Activated naive CD4-positive, alpha-beta T cell treated with anti-CD3 and anti-CD28 coated beads, Interleukin-2, amount 50 U/mL, for 24 hours (primary cell): ENCODE measurements at regions not wholly inside any gene's neighbourhood (a gene's known extent, or its start where the extent isn't known, plus 50 kb on each side); places are given as distances from the start of the nearest gene placed in this dataset.

Experiments
- H3K27ac Mint-ChIP-seq: one replicate; pipeline ENCODE4 v1.8.0; 2021; ENCODE audit warnings: mild to moderate bottlenecking, mixed read lengths
- H3K27me3 Mint-ChIP-seq: one replicate; pipeline ENCODE4 v1.8.0; 2021; ENCODE audit warnings: mixed read lengths
- H3K36me3 Mint-ChIP-seq: one replicate; pipeline ENCODE4 v1.8.0; 2021; ENCODE audit warnings: mixed read lengths
- H3K4me1 Mint-ChIP-seq: one replicate; pipeline ENCODE4 v1.8.0; 2021; ENCODE audit warnings: mixed read lengths
- H3K4me3 Mint-ChIP-seq: one replicate; pipeline ENCODE4 v1.8.0; 2021; ENCODE audit warnings: mild to moderate bottlenecking, mixed read lengths
- H3K9me3 Mint-ChIP-seq: one replicate; pipeline ENCODE4 v1.8.0; 2021; ENCODE audit warnings: mixed read lengths

GRCh38 chr3:56914646-56915045 is 112.9 kb upstream of the ARHGEF3 start:
- Mint-ChIP-seq H3K4me1 (peaks cover 88% of the 10 kb centered on the region), H3K27me3 (no peaks in the 10 kb centered on the region), H3K27ac (peak overlapping the region; percentile 92), H3K4me3 (peak overlapping the region; percentile 97), H3K9me3 (no peaks in the 10 kb centered on the region), H3K36me3 (peaks cover 2% of the 10 kb centered on the region)

- no peaks in the 10 kb centered on the region for H3K9me3 Mint-ChIP-seq
- H3K4me1 Mint-ChIP-seq: peaks cover 82% of the 10 kb centered on the region
- H3K4me3 Mint-ChIP-seq: no peak overlapping the region
- no peaks in the 10 kb centered on the region for H3K27me3 Mint-ChIP-seq
- peaks cover 6% of the 10 kb centered on the region for H3K36me3 Mint-ChIP-seq
- H3K27ac Mint-ChIP-seq: no peak overlapping the region
Observed at GRCh38 chr3:56911363-56911762, 109.6 kb upstream of the ARHGEF3 start.

DNA sequence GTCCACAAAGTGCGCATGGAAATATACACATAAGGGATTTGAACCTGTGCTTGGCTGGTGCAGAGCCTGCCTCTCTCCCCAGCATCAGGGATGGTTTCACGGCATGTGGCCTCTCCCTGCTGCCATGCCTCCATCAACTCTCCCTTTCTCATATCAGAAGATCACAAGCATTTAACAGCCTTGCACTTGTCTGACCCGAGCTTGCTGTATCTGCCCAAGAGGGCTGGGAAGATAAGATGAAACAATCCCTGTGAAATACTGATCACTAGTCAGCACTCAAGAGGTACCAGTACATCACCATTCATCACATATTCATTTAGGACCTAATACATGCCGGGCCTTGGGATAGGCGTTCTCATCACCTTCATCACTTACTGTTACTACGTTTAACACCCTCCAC is 107.6 kb upstream of the ARHGEF3 start:
- H3K27me3 Mint-ChIP-seq: no peaks in the 10 kb centered on the region
- H3K4me1 Mint-ChIP-seq: peaks cover 76% of the 10 kb centered on the region
- H3K4me3 Mint-ChIP-seq: no peak overlapping the region
- no peaks in the 10 kb centered on the region for H3K9me3 Mint-ChIP-seq
- H3K27ac Mint-ChIP-seq: no peak overlapping the region
- H3K36me3 Mint-ChIP-seq: peaks cover 8% of the 10 kb centered on the region

- Mint-ChIP-seq H3K27ac (peak overlapping the region; percentile 63), H3K27me3 (no peaks in the 10 kb centered on the region), H3K4me3 (no peak overlapping the region), H3K4me1 (peaks cover 70% of the 10 kb centered on the region), H3K9me3 (no peaks in the 10 kb centered on the region), H3K36me3 (peaks cover 8% of the 10 kb centered on the region)
Observed at GRCh38 chr3:56908004-56908403, 106.3 kb upstream of the ARHGEF3 start.

DNA sequence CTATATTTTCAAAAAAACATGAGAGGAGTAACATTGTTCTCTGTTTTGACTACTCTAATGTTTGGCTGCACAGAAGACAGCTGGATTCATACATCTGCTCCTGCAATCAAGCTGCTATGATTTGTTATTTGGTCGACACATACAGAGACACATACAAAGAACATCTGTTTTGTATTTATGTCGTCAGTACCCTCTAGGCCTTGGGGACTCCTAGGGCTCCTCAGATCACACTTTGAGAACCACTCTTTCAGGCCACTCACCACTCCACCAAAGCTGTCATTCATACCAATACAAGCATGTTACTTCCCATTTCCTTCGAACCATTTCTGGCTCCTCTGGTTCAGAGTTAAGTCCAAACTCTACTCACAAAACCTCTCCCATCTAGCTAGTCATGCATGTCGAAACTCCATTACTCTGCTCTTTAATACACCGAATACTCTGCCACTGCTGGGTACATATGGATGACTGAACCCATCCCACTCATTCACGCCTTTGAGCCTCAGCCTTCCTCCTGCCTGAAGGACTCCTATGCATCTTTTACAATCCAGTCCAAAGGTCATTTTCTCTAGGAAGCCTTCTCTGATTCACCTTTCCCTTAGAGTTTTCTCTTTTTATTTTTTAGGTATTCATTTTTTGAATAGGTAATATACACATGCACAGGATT is 102.9 kb upstream of the ARHGEF3 start:
- H3K4me1 Mint-ChIP-seq: peaks cover 77% of the 10 kb centered on the region
- no peaks in the 10 kb centered on the region for H3K9me3 Mint-ChIP-seq
- H3K36me3 Mint-ChIP-seq: peaks cover 7% of the 10 kb centered on the region
- H3K27me3 Mint-ChIP-seq: no peaks in the 10 kb centered on the region
- H3K27ac Mint-ChIP-seq: peak overlapping the region; percentile 87
- H3K4me3 Mint-ChIP-seq: peak overlapping the region; percentile 20

DNA sequence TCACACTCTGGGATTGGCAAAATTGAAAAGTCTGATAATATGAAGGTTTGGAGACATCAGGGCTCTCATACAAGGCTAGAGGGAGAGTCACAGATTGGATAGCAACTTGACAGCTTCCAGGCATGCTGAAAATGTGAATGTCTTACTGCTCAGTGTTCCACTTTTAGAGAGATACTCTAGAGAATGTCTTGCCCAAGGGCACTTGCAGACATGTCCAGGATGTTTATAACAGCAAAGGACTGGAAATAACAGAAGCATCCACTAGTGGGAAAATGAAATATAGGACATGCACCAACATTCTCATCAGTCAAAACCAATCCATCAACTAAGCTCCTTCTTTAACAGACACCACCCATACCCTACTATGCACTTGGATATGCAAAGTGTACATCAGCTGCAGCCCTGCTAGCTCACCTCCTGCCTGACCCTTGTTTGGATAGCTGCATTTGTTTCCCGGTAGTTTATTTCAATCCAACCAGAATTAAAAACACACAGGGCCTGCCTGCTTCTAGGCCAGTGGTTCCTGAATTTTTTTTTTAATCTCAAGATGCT is 101.6 kb upstream of the ARHGEF3 start:
- H3K9me3 Mint-ChIP-seq: no peaks in the 10 kb centered on the region
- H3K27ac Mint-ChIP-seq: no peak overlapping the region
- H3K36me3 Mint-ChIP-seq: peaks cover 5% of the 10 kb centered on the region
- H3K4me1 Mint-ChIP-seq: peaks cover 75% of the 10 kb centered on the region
- no peaks in the 10 kb centered on the region for H3K27me3 Mint-ChIP-seq
- H3K4me3 Mint-ChIP-seq: no peak overlapping the region

DNA sequence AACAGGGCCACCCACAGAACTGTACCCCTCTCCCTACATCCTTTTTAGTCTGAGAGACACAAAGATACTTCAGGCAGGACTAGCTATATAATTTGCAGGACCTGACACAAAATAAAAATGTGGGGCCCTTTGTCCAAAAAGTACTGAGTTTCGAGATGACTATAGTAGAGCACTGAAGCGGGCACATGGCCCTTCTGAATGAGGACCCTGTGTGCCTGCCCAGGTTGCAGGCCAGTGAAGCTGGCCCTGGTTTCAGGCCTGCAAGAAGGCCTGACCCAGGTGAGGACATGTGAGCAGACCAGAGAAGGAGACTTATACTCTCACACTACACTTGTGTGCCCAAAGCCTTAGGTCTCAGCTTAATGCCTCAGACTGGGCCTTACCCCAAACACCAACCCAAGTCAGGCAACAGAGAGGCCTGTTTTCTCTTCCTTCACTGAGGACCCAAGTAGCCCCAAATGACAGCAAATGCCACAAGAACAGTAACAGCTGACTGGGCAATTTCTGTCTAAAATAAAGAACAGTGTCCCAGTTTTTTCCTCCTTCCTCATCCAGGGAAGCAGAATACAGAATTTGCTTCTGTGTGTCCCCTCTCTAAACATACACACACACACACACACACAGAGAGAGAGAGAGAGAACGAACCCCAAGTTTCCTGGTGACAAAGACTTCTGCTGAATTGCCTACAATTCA is 100.9 kb upstream of the ARHGEF3 start:
- peaks cover 69% of the 10 kb centered on the region for H3K4me1 Mint-ChIP-seq
- H3K4me3 Mint-ChIP-seq: no peak overlapping the region
- peaks cover 5% of the 10 kb centered on the region for H3K36me3 Mint-ChIP-seq
- no peaks in the 10 kb centered on the region for H3K9me3 Mint-ChIP-seq
- H3K27ac Mint-ChIP-seq: peak overlapping the region; percentile 52
- no peaks in the 10 kb centered on the region for H3K27me3 Mint-ChIP-seq

GRCh38 chr3:56900801-56901200 is 99.1 kb upstream of the ARHGEF3 start:
- peaks cover 9% of the 10 kb centered on the region for H3K36me3 Mint-ChIP-seq
- H3K9me3 Mint-ChIP-seq: no peaks in the 10 kb centered on the region
- no peaks in the 10 kb centered on the region for H3K27me3 Mint-ChIP-seq
- no peak overlapping the region for H3K27ac Mint-ChIP-seq
- no peak overlapping the region for H3K4me3 Mint-ChIP-seq
- peaks cover 77% of the 10 kb centered on the region for H3K4me1 Mint-ChIP-seq

GRCh38 chr3:56899851-56900250 is 98.1 kb upstream of the ARHGEF3 start:
- Mint-ChIP-seq H3K4me1 (peaks cover 75% of the 10 kb centered on the region), H3K27ac (peak overlapping the region; percentile 30)

DNA sequence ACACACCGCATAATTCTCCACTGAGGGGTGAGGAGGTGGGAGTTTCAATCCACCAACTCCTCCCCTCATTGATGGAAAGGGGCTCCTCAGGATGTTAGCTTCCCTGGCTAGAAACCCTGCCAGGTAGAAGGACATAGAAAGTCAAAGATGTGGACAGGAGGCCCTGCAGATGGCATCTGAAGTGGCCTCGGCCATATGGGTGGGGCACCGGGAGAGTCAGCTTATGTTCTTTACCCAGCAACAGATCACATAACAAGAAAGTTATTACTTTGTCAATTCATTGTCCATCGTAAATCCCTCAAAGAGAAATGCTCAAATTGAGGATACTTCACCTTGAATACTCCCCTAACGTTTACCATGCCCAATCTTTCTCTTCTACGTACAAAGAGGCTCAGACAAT is 97.3 kb upstream of the ARHGEF3 start:
- Mint-ChIP-seq H3K27ac (peak overlapping the region; percentile 62), H3K36me3 (peaks cover 6% of the 10 kb centered on the region), H3K4me3 (no peak overlapping the region), H3K27me3 (no peaks in the 10 kb centered on the region), H3K9me3 (no peaks in the 10 kb centered on the region), H3K4me1 (peaks cover 78% of the 10 kb centered on the region)

More at GRCh38 chr3:56899851-56900250, 98.1 kb upstream of the ARHGEF3 start:
- Mint-ChIP-seq H3K36me3 (peaks cover 6% of the 10 kb centered on the region), H3K27me3 (no peaks in the 10 kb centered on the region), H3K9me3 (no peaks in the 10 kb centered on the region), H3K4me3 (no peak overlapping the region)

- no peak overlapping the region for H3K27ac Mint-ChIP-seq
- no peak overlapping the region for H3K4me3 Mint-ChIP-seq
- H3K36me3 Mint-ChIP-seq: peaks cover 6% of the 10 kb centered on the region
- H3K9me3 Mint-ChIP-seq: no peaks in the 10 kb centered on the region
- peaks cover 78% of the 10 kb centered on the region for H3K4me1 Mint-ChIP-seq
- no peaks in the 10 kb centered on the region for H3K27me3 Mint-ChIP-seq
Observed at GRCh38 chr3:56896357-56896756, 94.6 kb upstream of the ARHGEF3 start.

DNA sequence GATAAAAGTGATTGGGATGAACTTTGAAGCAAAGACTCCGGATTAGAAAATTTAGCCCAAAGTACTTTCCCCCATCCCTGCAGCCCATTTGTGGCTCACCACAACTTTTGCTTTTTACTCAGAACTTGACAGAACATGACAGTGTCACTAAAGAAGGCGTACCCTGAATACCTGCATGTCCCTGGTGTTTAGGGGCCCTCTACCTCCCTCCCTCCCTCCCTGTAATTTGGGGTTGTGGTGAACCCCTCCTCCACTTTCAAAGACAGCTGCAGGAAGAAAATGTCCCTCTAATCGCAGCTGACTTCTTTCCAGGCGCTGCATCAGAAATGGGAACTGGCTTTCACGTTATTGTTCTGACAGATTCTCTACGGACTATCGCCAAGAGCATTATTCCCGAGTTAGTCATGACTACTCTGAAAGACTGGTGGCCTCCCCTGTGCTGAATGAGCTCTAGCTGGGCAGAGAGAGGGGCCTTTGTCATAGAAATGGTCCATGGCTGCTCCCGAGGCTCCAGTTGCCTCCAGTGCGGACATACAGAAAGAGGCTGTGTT is 93.2 kb upstream of the ARHGEF3 start:
- peak overlapping the region; percentile 36 for H3K4me3 Mint-ChIP-seq
- no peaks in the 10 kb centered on the region for H3K27me3 Mint-ChIP-seq
- H3K9me3 Mint-ChIP-seq: no peaks in the 10 kb centered on the region
- peaks cover 6% of the 10 kb centered on the region for H3K36me3 Mint-ChIP-seq
- H3K27ac Mint-ChIP-seq: peak overlapping the region; percentile 4
- H3K4me1 Mint-ChIP-seq: peaks cover 82% of the 10 kb centered on the region

DNA sequence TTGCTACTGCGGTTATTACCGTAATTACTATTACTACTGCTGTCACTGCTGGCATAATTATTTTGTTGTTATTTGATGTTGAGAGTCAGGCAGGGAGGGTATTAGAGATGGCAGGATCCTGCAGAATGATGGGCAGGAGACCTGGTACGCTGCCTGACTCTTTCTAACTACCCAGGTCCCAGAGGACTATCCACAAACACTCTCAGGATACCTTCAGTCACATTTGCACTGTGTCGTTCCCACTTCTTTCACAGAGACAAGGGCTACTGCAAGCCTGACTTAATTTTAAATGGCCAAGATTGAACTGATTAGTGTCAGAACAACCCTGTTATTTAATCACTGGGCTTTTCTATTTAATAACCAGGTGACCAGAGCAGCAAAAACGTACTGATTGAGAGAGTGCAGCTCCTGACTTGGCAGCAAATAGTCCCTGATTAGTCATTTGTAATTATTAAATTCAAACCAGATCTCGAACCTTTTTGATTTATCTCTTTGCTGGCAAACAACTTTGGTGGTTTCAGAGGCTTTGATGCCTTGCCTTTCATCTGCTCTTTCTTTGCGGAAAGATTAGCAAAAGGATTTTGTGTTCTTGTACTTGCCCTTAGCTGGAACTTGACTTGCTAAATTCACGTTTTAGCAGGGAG is 88.8 kb upstream of the ARHGEF3 start:
- Mint-ChIP-seq H3K27me3 (no peaks in the 10 kb centered on the region), H3K27ac (peak overlapping the region; percentile 78), H3K9me3 (no peaks in the 10 kb centered on the region), H3K36me3 (no peaks in the 10 kb centered on the region), H3K4me1 (peaks cover 88% of the 10 kb centered on the region), H3K4me3 (peak overlapping the region; percentile 72)

DNA sequence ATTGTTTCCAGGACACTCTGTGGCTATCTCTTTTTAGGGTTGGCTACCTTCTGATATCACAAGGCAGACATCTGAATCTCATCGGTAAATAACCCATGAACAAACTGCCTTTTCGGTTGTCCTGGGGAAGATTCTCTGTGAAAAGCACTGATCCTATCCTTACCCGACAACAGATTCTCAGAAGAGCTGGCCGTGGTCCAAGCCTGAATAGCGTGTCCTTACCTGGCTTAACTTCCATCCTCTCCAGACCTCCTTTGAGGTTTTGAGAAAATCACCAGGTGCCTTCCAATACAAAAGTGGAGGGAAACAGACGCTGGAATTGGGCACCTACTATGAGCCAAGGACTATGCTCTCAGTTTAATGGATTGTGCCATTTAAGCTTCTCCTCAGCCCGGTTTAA is 87.4 kb upstream of the ARHGEF3 start:
- Mint-ChIP-seq H3K4me1 (peaks cover 91% of the 10 kb centered on the region), H3K27me3 (no peaks in the 10 kb centered on the region), H3K4me3 (no peak overlapping the region), H3K9me3 (no peaks in the 10 kb centered on the region), H3K36me3 (no peaks in the 10 kb centered on the region), H3K27ac (peak overlapping the region; percentile 23)

- Mint-ChIP-seq H3K27me3 (no peaks in the 10 kb centered on the region), H3K4me3 (peak overlapping the region; percentile 59)
Observed at GRCh38 chr3:56887402-56888025, 85.8 kb upstream of the ARHGEF3 start.

More at GRCh38 chr3:56887402-56888025, 85.8 kb upstream of the ARHGEF3 start:
- Mint-ChIP-seq H3K4me1 (peaks cover 91% of the 10 kb centered on the region), H3K27ac (peak overlapping the region; percentile 76), H3K36me3 (no peaks in the 10 kb centered on the region), H3K9me3 (no peaks in the 10 kb centered on the region)
